ENCODE measurements at regions not wholly inside any gene's neighbourhood (a gene's known extent, or its start where the extent isn't known, plus 50 kb on each side); places are given as distances from the start of the nearest gene placed in this dataset.
"Not testable (repeated sequence)": the region's sequence is repeated elsewhere in the genome, so short reads cannot be mapped to it uniquely, and the experiment has no call there.

DNA sequence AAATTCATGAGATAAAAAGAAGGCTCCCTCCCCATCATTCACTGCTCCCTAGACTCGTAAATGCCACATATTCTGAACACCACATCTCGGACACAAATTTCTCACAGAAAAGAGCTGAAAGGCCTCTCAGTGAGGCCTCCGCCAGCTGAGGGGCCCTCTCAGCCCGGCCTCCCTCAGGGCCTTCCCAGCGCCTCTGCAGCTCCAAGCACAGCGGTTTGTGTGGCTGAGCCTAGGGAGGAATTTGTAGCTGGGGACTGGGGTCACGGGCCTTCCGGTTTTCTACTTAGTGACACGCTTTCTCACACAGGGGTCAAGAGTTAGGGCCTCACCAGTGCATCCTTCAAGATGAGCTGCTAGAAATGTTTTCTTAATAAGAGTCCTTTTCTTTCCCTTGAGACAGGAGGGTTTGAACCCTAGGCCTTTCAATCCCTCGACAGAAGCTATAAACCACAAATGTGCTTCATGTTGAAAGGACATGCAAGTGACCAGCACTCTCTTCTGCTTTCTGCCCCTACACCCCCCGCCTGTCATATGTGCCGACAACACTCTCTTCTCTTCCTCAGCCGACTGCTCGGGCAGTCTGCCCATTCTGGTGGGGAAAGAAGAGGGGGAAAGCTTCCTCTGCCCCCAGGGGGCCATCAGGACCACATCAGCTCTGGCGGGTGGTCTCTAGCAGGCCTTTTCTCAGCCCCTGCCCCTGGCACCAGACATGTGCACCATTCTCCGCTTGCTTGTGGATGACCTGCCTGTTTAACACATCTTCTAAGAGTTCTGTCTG lies 104.9 kb downstream of the CHIC2 start:
- no peak for DNase-seq

DNA sequence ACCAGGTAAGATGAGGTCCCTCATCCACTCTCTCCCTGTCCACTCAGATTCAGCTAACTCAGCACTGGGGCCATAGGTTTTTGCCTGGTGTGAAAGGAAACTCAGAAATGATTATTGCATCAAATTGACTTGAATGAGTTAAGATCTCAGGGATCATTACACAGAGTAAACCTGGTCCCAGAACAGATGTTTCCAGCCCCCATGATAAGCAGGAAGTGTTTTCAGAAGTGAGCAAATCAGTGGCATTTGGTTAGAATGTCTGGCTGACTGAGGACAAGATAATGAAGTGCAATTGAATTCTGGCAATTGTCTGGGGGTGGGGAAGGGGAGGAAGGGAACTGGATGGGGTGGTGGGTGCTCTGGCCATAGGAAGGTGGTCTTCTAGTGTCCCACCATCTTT lies 108.0 kb downstream of the CHIC2 start:
- no peak for DNase-seq

GRCh38 chr4:53956053-53956452 lies 108.4 kb downstream of the CHIC2 start:
- DNase-seq = no peak

- no peak for DNase-seq
Measured at GRCh38 chr4:53951414-53951813, 113.0 kb downstream of the CHIC2 start.

DNA sequence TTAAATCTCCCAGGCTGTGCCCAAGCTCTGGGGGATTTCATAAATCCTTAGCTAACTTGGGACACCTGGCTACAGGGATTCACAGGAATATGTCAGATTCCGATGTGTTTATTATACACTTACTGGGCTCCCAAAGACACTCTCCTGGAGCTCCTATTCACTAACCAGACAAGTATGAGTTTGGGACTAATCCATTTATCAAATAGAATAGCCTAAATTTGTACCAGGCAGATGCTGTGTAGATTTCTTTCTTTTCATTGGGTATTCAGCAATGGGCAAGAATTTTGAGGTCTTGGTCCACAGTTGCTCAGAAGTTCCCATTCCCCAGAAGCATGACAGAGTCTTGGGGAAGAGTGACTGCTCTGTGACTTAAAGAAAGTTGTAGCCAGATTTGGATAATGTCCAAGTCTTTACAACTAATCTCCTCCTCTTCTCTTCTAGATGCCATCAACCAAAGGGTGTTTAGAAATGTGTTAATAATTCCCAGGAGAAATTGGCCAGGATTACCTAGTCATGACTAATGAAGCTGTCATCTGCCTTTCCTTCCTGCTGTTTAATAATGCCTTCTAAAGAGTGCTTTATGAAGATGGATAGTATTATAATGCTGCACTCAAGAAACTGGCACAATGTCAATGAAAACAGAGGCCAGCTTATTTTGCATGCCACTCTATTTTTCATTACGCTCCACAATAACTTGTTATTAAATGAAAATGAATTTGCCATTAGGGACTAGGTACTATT lies 120.9 kb downstream of the CHIC2 start:
- peak; percentile 71 to 90 for DNase-seq

- no peak for DNase-seq
Measured at GRCh38 chr4:53942712-53943111, 121.7 kb downstream of the CHIC2 start.

DNA sequence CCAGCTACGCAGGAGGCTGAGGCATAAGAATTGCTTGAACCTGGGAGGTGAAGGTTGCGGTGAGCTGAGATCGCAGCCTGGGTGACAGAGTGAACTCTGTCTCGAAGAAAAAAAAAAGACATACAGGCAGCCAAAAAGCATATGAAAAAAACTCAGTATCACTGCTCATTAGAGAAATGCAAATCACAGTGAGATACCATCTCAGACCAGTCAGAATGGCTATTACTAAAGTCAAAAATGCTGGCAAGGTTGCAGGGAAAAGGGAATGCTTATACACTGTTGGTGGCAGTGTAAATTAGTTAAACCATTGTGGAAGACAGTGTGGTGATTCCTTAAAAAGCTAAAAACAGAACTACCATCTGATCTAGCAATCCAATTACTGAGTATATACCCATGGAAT lies 123.1 kb downstream of the CHIC2 start:
- DNase-seq = no peak

DNA sequence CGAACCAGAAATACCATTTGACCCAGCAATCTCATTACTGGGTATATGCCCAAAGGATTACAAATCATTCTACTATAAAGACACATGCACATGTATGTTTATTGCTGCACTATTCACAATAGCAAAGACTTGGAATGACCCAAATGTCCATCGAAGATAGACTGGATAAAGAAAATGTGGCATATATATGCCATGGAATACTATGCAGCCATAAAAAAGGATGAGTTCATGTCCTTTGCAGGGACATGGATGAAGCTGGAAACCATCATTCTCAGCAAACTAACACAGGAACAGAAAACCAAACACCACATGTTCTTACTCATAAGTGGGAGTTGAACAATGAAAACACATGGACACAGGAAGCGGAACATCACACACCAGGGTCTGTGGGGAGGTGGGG lies 124.5 kb downstream of the CHIC2 start:
- DNase-seq = not testable (repeated sequence)

- no peak for DNase-seq
Measured at GRCh38 chr4:53937918-53938317, 126.5 kb downstream of the CHIC2 start.

- DNase-seq = no peak
Measured at GRCh38 chr4:53937327-53937726, 127.1 kb downstream of the CHIC2 start.

DNA sequence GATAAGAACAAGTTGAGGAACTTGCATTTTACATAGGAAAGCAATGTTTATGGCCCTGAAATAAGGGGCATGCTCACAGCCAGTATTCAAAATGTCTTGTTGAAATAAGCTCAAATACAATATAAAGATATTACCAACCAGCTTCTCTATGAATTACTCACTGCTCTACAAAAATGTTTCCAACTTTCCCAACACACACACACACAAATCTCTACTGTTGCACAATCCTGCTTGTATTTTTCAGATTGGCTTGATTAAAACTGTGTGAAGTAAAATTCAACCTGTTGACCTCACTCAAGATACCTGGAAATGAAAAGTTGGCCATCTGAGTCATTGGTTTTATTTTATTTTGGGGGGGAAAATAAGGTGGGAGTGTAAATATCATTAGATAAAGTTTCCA lies 128.6 kb downstream of the CHIC2 start:
- no peak for DNase-seq

- DNase-seq = no peak
Measured at GRCh38 chr4:53932796-53933610, 131.4 kb downstream of the CHIC2 start.

GRCh38 chr4:53931461-53931961 lies 132.9 kb downstream of the CHIC2 start:
- no peak for DNase-seq

DNA sequence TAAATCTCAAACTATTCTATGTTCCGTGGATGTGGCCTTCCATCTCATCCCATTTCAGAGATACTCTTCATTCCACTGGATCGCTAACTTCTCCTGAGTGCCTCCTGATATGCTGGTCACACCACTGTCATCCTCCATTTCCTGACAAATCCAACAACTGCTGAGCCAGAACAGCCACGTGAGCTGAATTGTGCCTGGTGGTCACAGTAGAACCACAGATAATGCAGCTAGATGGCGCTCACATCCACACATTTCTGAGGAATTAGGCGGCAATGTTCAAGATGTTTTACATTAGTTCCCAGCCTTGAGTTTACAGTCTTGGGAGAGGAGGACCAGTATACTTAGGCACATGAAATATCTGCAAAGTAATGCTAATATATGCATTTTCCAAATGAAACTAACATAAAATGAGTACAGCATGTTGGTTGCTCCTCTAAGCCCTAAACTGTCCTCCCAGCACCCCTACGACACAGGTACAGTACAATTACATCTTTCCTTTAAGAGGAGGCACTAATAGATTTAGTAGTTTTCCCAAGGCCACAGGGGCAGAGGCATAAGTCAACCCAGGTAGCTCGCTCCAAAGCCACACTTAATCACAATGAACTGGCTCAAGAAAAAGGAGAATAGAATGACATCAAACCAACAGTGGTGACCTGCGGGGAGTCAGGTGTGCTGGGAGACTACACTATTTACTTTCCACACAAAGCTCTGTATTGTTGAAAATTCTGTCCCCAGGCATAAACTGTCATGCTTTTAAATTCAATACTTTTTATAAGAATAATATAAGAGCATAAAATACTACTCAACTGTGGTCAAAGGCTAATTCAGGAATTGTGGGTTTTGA lies 134.2 kb downstream of the CHIC2 start:
- DNase-seq = peak; percentile 83 to 92

DNA sequence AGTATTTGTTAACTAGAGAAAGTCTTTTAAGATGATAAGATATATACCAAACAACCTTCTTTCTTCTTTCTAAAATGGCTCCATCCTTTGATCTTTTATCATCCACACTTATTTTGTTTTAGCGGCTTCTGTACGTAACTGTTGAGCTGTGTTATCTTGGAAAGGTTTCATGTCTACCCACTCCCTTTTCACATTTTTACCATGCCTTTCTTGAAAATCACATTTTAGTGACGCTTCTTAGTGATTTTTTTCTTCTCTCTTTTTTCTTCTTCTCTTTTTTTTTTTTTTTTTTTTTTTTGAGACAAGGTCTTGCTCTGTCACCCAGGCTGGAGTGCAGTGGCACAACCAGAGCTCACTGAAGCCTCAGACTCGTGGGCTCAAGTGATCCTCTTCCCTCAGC lies 135.1 kb downstream of the CHIC2 start:
- DNase-seq = no peak

DNA sequence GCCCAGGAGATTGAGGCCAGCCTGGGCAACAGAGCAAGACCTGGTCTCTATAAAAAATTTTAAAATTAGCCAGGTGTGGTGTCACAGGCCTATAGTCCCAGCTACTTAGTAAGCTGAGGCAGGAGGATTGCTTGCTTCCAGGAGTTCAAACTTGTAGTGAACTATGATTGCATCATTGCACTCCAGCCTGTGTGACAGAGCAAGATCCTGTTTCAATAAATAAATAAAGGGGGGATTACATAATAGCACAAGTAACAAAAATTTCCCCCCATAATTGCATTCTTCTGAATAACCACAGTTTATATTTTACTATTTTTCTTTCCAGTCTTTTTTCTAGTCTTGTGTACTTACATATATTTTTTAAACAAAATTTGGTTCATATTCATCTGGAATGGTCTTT lies 135.6 kb downstream of the CHIC2 start:
- no peak for DNase-seq

DNA sequence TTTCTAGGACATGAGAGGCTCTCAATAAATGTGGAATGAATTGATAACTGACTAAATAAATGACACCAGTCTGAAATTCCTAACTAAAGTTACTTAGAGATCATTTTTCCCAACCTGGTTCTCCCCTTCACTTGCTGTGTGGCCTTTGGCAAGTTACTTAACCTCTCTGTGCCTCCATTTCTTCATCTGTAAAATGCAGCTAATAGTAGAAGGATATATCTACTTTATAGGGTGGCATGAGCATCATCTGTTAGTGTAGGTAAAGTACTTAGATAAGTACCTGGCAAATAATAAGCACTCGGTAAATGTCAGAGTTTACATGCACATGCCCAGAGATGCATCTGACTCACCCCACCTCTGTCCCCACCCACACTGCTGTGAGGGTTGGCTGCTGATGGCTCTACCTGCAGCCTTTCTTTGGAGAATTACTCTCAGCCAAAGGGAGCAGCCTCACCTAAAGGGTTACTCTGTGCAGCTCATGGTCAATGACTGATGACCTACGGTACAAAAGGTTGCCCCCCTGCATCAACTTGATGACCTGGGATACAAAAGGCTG lies 139.3 kb downstream of the CHIC2 start:
- no peak for DNase-seq

GRCh38 chr4:53924333-53925049 lies 139.9 kb downstream of the CHIC2 start:
- no peak for DNase-seq

DNA sequence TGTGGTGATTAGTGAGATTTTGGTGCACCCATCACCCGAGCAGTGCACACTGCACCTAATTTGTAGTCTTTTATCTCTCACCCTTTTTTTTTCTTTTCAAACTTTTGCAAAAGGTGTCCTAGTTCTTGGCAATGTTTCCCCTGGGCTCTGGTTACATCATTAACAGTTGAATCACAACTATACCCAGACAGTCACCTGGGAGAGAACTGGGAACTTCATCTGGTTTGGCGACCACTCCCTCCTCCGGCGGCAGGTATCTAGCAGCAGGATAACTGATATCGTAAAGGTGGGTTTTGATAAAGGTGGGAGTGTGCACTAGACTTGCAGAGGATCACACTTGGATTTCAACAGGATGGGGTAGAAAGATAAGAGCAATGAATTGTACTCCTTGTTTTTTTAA lies 140.5 kb downstream of the CHIC2 start:
- DNase-seq = no peak

DNA sequence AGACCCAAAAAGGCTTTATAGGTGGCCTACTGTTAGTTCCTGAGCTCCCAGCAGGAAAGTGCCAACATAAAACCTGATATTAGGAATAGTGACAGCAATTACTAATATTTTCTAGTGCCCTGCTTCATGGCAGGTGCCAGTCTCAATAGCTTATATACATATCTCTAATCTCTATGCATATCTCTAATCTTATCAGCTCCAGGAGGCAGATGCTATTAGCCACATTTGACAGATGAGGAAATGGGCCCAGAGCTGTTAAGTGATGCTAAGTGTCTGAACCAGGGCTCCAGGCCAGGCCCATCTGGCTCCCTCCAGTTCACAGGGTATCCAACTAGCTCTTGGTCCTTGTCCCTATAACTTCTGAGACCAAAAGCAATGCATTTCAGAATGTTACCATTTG lies 142.5 kb downstream of the CHIC2 start:
- no peak for DNase-seq

DNA sequence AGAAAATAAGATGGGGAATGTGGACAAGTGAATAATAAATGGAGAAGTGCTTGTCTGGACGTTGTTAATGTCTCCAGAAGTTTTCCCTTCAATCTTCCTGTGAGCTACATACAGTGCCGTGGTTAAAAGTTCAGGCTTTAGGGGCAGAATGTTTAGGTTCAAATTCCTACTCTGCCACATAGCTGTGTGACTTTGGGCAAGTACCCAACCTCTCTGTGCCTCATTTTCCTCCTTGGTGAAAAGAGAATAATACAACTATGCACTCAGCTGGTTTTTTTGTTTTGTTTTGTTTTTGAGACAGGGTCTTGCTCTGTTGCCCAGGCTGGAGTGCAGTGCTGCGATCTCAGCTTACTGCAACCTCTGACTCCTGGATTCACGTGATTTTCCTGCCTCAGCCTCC lies 143.5 kb downstream of the CHIC2 start:
- DNase-seq = no peak

Data from NCI-H2081 (cell line).